Osteocyte (in vitro differentiated cells): ENCODE measurements at regions not wholly inside any gene's neighbourhood (a gene's known extent, or its start where the extent isn't known, plus 50 kb on each side); places are given as distances from the start of the nearest gene placed in this dataset.

ENCODE experiments used
- DNase-seq: peaks from one replicate; pipeline ENCODE4 v3.0.0; 2021; ENCODE audit warnings: mixed read lengths; ENCODE audit not compliant: unreplicated experiment; ENCODE audit errors: extremely low spot score
- H3K27ac Mint-ChIP-seq: one replicate; pipeline ENCODE4 v1.8.0; 2021; ENCODE audit warnings: mild to moderate bottlenecking, mixed read lengths; ENCODE audit not compliant: unreplicated experiment
- H3K27me3 Mint-ChIP-seq: one replicate; pipeline ENCODE4 v1.8.0; 2021; ENCODE audit warnings: mixed read lengths; ENCODE audit not compliant: unreplicated experiment
- H3K36me3 Mint-ChIP-seq: one replicate; pipeline ENCODE4 v1.8.0; 2021; ENCODE audit warnings: mixed read lengths; ENCODE audit not compliant: unreplicated experiment
- H3K4me1 Mint-ChIP-seq: one replicate; pipeline ENCODE4 v1.8.0; 2021; ENCODE audit warnings: mixed read lengths; ENCODE audit not compliant: unreplicated experiment
- H3K4me3 Mint-ChIP-seq: one replicate; pipeline ENCODE4 v1.8.0; 2021; ENCODE audit warnings: mild to moderate bottlenecking, moderate library complexity, mixed read lengths; ENCODE audit not compliant: unreplicated experiment
- H3K9me3 Mint-ChIP-seq: one replicate; pipeline ENCODE4 v1.8.0; 2021; ENCODE audit warnings: mixed read lengths; ENCODE audit not compliant: unreplicated experiment
- TF ChIP-seq, protein P1 (sequence below): fragments of 200-600 bp; sonication (generic); IDR thresholded peaks from 2 replicates; pipeline ENCODE4 v1.5.0; 2021; ENCODE audit warnings: antibody characterized with exemption, mild to moderate bottlenecking, moderate library complexity

DNA sequence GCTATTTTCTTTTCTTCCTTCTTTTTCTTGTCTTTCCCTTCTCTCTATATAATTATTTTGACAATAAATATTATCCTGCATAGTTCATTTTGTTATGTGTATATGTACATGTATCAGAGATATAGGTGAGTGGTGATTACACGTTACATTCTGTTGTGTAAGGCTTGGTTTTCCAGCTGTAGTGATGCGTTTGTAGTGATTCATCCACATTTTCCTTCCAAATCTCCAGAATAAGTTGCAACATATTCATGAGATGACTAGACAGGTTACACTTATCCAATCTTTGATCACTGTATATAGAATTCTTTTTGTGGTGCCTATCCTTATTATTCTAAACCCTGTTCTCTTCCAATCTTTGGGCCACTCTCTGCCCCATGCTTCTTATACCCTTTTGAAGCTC, 540.2 kb downstream of the GBA3 start:
- Mint-ChIP-seq H3K27ac (no peak overlapping the region), H3K9me3 (no peaks in the 10 kb centered on the region), H3K36me3 (no peaks in the 10 kb centered on the region), H3K27me3 (peaks cover 3% of the 10 kb centered on the region), H3K4me1 (no peaks in the 10 kb centered on the region), H3K4me3 (no peak overlapping the region)
- no peak for DNase-seq
- TF ChIP-seq, protein P1, sequence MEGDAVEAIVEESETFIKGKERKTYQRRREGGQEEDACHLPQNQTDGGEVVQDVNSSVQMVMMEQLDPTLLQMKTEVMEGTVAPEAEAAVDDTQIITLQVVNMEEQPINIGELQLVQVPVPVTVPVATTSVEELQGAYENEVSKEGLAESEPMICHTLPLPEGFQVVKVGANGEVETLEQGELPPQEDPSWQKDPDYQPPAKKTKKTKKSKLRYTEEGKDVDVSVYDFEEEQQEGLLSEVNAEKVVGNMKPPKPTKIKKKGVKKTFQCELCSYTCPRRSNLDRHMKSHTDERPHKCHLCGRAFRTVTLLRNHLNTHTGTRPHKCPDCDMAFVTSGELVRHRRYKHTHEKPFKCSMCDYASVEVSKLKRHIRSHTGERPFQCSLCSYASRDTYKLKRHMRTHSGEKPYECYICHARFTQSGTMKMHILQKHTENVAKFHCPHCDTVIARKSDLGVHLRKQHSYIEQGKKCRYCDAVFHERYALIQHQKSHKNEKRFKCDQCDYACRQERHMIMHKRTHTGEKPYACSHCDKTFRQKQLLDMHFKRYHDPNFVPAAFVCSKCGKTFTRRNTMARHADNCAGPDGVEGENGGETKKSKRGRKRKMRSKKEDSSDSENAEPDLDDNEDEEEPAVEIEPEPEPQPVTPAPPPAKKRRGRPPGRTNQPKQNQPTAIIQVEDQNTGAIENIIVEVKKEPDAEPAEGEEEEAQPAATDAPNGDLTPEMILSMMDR, result no peak

- peaks cover 4% of the 10 kb centered on the region for H3K9me3 Mint-ChIP-seq
- no peaks in the 10 kb centered on the region for H3K4me1 Mint-ChIP-seq
- H3K36me3 Mint-ChIP-seq, result no peaks in the 10 kb centered on the region
- no peak for DNase-seq
- peaks cover 9% of the 10 kb centered on the region for H3K27me3 Mint-ChIP-seq
- no peak overlapping the region for H3K27ac Mint-ChIP-seq
- H3K4me3 Mint-ChIP-seq, result no peak overlapping the region
- TF ChIP-seq, protein P1, result no peak
Measured at GRCh38 chr4:23225564-23225963, 532.8 kb downstream of the GBA3 start.

DNA sequence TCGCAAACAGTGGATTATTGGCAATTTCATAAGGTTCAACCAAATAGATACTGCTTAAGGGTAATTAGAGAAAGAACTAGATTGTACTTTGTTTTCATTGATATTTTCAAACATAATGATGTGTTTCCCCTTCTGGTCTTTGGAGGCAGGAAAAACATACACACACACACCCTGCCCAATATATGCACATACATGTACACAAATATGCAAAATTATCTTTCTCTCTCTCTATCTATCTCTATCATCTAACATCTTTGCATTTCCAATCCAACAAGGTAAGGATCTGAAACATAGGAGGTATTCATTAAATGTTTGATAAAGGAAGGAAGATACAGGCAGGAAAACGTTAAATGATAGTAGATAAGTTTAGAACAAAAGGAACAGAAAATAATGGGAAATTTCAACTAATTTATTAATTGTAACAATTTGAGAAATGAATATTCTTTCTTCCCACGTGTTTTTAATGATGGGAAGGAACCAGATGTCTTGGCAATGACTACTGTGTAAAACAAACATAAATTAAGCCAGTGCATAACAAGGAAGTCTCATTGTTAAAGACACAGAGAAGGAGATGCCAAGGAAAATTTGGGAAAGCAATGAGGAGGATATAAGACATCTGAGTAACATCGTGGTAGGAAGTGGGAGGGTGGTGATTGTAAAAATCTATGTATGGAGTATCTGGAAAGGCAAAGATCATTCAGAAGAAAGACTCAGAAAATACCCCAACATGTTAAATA, 532.1 kb downstream of the GBA3 start:
- TF ChIP-seq, protein P1, result no peak
- no peak overlapping the region for H3K27ac Mint-ChIP-seq
- H3K4me1 Mint-ChIP-seq, result no peaks in the 10 kb centered on the region
- DNase-seq, result no peak
- H3K9me3 Mint-ChIP-seq, result peaks cover 4% of the 10 kb centered on the region
- H3K36me3 Mint-ChIP-seq, result no peaks in the 10 kb centered on the region
- no peak overlapping the region for H3K4me3 Mint-ChIP-seq
- peaks cover 9% of the 10 kb centered on the region for H3K27me3 Mint-ChIP-seq

DNA sequence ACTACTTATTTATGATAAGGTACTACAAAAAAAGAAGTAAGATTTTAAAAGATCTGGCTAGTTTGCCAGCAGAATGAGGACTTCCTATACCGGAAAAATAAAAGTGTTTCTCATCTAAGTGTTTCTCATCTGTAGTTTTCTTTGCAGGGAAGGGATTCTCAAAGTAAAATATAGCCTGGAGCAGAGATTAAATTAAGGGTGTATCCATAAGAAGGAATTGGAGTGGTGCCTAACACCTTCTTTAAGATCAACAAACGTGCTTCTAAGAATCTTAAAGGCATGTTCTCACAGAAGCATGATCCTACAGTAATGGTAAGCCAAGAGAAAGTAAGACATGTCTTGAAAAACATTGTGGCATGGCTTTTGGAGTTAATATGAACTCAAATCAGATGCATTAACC, 528.2 kb downstream of the GBA3 start:
- Mint-ChIP-seq H3K4me1 (no peaks in the 10 kb centered on the region), H3K27me3 (peaks cover 5% of the 10 kb centered on the region), H3K4me3 (no peak overlapping the region), H3K9me3 (no peaks in the 10 kb centered on the region), H3K36me3 (no peaks in the 10 kb centered on the region), H3K27ac (no peak overlapping the region)
- TF ChIP-seq, protein P1, result no peak
- no peak for DNase-seq

DNA sequence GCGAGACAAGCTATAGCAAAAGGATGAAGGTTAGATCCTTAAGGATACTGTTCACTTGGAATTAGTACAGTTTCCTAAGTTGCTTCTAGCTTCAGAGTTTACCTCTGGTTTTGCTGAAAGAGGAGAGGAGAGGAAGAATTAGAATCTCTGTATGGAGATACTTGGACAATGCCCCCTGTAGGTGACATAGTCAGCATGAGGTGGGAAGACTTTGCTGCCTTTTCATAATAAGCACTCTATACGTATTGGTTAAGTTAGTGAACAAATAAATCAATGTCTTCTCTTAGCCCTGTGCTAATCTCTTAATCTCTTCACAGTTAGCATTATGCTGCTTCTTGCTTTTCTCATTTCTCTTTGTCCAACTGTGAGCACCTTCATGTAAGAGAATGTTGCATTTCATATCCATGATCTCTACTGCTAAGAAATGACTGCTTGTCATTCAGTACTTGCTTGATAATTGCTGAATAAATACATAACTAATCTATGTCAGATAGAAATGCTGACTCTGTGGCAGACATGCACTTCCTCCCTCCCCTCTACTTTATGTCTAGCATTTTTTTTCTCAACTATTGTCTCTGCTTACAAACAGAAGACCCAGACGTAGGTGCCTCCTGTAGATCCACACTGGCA, 527.2 kb downstream of the GBA3 start:
- DNase-seq, result no peak
- TF ChIP-seq, protein P1, result no peak
- peaks cover 5% of the 10 kb centered on the region for H3K27me3 Mint-ChIP-seq
- no peaks in the 10 kb centered on the region for H3K9me3 Mint-ChIP-seq
- no peaks in the 10 kb centered on the region for H3K36me3 Mint-ChIP-seq
- no peak overlapping the region for H3K4me3 Mint-ChIP-seq
- H3K27ac Mint-ChIP-seq, result no peak overlapping the region
- no peaks in the 10 kb centered on the region for H3K4me1 Mint-ChIP-seq
